ENCODE measurements at regions not wholly inside any gene's neighbourhood (a gene's known extent, or its start where the extent isn't known, plus 50 kb on each side); places are given as distances from the start of the nearest gene placed in this dataset.

GRCh38 chr13:95492044-95492801, 60.3 kb upstream of the CLDN10 start:
- no peak for TF ChIP-seq CTCF (conservative IDR thresholded peaks at IDR 0.05)
- TF ChIP-seq ZFX (IDR thresholded peaks at IDR 0.05): no peak

All from C4-2B (cell line).